NCI-H1417 (cell line): ENCODE measurements at regions not wholly inside any gene's neighbourhood (a gene's known extent, or its start where the extent isn't known, plus 50 kb on each side); places are given as distances from the start of the nearest gene placed in this dataset.

ENCODE experiments used
- DNase-seq, 3 experiments: peaks; one replicate each; lab custom pipeline; 2025; lab: John Stamatoyannopoulos, UW

DNA sequence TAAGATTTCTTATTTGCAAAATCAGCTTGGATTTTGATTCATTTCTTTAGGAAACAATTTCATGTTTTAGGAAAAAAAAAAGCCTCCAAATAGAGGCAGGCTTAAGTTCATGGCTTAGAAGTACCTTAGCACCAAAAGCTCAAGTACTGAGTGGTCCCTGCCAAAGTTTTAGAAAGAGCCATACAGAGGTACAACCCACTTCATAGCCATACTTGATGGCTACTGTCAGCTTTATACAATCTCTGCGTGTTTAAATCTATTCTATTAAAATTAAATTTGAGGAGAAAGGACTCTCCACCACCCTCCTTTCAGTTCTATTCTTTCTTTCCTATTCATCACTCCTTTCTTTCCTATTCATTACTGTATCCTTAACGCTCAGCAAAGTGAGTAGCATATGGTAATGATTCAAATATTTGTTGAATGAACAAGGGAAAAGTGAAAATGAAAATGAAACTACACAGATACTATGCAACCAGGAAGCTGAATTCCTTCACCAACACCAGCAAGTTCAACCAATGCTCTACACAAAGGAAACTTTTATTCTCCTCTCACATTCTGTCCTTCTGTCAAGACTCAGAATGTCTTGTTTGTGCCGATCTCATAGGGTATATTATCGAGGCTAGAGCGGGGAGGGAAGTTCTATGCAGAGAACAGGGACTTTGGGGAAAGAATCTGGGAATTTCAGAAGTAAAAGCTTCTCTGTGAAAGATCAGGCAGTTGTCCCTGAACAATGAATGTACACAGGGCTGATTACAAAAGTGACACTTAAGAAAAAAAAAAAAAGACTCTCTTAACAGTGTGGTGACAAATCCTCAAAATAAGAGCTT is 138.6 kb upstream of the SPEF2 start:
- no peak for DNase-seq

DNA sequence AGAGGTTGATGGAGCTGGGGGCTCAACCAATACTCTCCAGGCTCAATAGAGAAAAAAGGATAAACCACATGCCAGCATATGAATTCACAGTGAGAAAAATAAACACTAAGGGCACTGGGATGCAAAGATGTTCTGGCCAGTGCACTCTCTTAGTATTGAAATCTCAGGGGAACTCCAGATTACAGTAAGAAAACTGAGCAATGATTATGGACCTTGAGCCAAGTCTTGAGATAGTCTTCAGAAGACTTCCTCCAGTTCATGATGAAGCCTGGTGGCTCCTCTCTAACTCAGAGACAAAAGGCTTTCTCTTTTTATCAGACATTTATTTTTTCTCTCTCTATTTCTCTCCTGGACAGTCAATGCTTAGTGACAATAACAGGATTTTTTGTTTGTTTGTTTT is 139.8 kb upstream of the SPEF2 start:
- DNase-seq: no peak

DNA sequence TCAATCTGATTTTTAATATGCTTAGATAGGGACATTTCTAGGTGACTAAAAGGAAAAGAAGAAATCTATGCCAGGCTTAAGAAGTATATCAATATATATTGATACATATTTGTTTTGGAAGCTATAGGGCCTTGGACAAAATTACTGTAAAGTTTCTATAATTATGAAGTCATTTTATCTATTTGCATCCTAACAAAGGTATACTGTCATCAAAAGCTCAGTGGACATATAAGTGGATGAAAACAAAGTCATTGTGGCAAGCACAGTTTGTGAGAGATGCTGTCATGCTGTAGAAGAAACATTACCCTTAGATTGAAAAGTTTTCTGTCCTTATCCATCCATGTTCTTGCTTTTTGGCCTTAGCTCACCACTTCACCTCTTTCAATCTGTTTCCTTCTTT is 140.3 kb upstream of the SPEF2 start:
- no peak for DNase-seq

DNA sequence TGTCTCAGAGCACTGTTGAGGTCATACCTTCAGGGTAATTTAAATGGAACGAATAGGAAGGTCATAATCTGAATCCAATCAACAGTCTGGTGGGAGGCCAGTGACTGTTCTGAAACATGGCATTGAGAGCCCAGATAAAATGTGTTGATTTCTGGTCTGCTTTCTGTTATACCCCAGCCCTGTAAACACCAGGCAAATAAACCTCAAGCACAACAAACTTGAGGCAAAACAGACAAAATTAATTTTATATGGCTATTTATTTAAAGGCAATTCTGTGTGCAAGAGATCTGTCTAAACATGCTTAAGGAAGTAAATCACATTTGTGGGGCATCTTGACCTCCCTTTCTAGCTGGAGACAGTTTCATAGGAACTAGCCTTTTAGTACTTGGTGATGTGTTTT is 140.9 kb upstream of the SPEF2 start:
- DNase-seq: no peak

DNA sequence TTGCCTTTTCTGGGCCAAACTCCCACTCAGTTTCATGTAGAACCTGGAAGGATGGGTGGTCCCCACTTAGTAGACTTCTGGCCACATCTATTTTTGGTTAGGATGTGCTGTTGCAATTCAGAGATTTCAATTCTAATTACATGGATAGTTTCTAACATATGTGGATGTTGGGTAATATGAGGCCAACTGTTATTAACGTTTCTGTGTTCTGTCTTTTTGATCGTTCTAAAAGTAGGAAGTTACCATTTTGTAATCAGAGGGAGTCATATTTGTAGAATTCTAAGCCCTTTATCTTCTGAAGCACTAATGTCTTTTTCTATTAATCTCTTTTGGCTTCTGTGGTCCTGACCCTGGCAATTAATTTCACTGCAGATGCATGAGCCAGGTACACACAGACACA is 141.6 kb upstream of the SPEF2 start:
- DNase-seq: no peak

DNA sequence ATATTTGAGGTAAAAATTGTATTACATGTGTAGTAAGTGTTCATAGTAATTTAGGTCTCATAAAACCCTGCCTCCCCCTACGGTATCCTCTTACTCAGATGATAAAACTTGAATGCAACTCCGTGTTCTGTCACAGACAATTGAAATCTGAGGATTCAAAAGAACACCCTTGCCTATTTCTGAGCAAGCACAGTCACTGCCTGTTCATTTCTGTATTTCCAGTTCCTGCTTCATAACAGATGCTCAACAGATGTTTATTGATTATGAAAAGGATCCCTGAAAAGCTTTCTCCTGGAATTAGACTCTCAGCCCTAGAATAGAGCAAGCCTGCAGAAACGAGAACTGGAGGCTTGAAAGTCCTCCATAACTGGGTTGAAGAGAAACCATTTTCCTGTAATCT is 144.1 kb upstream of the SPEF2 start:
- no peak for DNase-seq

DNA sequence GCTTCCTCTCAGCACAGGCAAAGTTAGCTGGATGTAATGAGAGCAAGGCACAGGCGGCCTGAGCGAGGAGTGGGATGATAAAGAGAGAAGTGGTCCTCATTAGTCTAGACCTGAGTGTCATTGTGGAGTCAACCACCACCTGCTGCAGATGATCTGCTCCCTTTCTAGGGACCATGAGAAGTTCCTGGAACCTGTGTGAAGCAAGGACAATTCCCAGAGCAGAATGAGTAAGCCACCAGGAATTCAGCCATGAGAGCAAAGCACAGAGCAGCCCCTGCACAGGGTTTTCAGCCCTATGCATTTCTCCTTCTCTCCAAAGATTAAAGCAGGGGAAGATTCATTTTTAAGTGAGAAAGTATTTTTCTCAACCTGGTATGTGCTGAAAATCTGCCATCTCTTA is 146.8 kb upstream of the SPEF2 start:
- DNase-seq: no peak

DNA sequence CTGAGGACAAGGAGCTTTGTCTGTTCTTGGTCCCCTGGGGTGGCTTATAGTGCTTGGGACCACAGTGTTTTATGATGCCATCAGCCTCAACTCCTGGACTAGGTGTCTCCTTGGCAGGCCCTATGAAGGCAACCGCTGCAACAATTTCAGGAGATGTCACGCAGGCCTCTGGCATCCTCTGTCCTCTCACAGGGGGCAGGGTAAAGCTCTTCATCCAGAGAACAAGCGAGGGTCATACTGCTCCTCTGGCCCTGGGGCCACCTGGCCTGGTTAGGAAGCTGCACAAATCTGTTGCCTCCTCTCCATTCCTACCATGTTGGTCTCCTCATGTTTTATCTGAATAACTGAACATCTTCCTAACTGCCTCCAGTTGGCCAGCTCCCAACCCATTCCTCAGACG is 148.9 kb upstream of the SPEF2 start:
- DNase-seq: no peak

DNA sequence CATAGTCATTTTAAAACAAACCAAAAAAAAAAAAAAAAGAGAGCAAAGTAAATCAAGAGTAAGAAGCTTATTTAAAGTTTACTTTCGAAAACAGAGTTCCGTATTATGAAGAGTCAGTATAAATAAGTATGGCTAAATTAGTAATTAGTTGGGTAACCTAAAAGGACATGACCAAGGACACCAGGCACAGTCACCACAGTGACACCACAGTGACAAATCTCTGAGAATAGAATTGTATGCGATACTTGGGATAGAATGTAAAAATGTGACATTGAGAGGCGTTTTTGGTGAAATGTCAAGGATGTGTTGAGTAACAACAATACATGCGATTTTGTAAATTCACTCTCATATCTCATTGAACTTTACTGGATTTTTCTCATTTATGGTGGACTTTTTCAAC is 150.9 kb upstream of the SPEF2 start:
- no peak for DNase-seq

DNA sequence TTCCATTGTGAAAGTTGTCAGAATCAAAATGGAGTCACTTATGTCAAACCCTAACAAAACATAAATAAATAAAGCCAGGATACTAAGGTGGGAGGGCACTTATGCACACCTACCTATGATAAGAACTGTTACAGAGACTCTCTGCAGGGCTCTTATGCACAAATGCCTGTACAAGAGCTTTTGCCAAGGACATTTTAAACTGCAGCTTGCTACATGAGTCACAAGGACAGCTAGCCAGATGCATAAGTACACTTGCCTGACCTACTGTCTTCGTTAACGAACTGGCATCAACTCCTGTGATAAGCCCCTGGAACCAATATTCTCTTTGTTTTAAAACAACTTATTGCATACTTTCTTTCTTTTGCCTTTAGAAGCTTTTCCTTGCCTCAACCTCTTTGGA is 152.9 kb upstream of the SPEF2 start:
- no peak for DNase-seq

DNA sequence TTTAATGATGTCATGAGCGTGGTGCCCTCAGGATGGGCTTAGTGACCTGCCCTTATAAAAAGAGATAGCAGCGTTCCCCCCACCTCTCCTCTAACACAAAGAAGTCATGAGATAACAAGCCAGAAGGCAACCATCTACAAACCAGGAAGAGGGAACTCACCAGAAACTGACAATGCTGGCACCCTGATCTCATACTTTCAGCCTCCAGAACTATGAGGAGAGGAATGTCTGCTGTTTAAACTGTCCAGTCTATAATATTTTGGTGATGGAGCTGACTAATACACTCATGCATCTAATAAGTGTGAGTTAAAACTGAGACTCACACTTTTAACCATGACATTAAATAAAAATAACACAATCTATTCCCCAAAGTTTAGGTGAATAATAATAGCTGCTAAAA is 156.1 kb upstream of the SPEF2 start:
- DNase-seq: no peak

DNA sequence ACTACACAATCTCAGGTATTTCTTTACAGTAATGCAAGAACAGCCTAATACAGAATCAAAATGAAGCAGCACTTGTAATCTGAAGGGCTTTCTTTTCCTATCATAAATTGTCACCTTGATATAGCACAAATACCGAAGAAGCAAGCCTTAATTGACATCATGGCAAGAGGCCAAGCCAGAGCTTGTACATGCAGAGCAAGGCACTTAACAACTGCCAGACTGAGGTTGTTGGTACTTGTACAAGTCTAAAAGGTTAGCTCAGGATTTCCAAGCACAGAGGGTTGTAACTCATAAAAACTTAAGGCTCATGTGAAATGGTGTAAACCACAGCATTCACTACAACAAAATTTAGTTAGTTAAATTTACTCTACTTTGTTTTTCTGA is 158.8 kb upstream of the SPEF2 start:
- peak; percentile 50 to 92 (median 56) for DNase-seq

DNA sequence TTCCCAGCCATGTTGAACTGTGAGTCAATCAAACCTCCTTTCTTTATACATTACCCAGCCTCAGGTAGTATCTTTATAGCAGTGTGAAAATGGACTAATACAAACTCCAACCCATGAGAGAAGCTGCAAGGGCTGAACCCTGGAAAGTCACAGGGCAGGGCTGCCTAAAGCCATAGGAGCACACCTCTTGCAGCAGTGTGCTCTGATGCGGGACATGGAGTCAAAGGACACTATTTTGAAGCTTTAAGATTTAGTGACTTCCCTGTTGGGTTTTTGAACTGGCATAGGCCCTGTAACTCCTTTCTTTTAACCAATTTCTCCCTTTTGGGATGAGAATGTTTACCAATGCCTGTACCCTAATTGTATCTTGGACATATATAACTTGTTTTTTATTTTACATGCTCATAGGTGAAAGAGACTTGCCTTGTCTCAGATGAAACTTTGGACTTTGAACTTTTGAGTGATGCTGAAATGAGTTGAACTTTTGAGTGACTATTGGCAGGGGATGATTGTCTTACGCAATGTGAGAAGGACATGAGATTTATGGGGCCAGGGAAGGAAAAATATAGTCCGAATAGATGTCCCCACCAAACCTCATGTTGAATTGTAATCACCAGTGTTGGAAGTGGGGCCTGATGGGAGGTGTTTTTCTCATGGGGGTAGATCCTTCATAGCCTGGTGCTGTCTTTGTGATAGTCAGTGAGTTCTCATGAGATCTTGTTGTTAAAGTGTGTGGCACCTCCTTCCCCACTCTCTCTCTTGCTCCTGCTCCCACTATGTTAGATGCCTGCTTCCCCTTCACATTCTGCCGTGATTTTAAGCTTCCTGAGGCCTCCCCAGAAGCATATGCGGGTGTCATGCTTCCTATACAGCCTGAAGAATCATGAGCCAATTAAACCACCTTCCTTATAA is 159.5 kb upstream of the SPEF2 start:
- no peak for DNase-seq

DNA sequence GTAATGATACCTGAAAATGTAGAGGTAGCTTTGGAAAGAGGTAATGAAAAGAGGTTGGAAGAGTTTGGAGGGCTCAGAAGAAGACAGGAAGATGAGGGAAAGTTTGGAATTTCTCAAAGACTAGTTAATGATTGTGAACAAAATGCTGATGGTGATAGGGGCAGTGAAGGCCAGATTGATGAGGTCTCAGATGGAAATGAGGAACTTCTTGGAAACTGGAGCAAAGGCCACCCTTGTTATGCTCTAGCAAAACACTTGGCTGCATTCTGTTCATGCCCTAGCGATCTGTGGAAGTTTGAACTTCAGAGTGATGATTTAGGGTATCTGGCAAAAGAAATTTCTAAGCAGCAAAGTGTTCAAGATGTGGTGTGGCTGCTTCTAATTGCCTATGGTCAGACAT is 161.2 kb upstream of the SPEF2 start:
- DNase-seq: no peak

DNA sequence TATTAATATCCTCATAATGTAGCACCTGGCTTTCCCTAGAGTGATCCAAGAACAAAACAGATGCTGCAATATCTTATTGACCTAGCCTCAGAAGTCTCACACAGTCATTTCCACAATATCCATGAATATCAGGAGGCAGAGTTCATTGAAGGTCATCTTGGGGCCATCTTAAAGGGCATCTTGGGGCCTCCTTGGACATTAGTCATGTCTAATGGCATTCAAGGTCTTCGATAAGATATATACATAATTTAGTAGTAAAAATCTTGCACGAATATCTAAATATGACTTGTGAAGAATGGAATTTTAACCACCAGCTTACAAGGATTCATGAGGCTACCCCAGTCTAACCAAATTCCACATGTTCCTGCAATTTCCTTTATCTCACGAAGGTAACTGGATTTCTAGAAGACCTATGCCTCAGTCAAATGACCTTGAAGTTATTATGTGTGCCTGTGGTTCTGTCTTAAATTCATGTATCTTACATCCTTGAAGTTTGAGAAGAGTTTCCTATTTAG is 163.6 kb upstream of the SPEF2 start:
- no peak for DNase-seq

DNA sequence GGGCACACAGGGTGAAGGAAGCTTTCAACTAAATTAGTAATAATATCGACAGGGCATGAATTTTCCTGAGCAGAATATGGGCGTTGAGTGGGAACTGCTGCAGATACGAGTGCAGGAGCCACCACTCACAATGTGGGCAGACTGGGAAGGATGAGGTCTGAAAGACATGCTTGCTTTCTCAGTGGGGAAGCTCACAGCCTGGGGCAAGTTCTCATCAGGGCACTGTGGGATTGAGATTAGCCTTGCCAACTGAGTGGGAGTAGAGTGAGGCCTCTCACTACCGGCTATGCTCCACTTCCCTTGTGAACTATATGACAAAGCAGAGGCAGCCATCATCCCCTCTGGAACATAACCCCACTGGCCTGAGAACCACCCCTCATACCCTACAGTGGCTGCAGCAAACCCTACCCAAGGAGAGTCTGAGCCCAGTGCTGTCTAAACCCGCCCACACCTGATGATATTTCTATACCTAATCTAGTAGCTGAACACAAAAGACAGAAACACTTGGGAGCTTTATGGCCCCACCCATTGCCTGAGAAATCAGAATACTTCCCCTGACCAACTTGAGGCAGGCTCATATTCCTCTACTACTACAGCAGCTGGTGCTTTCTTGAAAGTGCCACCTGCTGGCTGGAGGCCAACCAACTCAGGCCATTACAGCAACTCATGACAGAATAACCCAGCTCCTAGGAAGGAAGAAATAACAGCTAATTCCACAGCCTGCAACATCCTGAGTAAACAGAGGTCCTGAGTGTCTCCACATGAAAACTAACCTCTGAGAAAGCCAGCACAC is 173.7 kb upstream of the SPEF2 start:
- no peak for DNase-seq

DNA sequence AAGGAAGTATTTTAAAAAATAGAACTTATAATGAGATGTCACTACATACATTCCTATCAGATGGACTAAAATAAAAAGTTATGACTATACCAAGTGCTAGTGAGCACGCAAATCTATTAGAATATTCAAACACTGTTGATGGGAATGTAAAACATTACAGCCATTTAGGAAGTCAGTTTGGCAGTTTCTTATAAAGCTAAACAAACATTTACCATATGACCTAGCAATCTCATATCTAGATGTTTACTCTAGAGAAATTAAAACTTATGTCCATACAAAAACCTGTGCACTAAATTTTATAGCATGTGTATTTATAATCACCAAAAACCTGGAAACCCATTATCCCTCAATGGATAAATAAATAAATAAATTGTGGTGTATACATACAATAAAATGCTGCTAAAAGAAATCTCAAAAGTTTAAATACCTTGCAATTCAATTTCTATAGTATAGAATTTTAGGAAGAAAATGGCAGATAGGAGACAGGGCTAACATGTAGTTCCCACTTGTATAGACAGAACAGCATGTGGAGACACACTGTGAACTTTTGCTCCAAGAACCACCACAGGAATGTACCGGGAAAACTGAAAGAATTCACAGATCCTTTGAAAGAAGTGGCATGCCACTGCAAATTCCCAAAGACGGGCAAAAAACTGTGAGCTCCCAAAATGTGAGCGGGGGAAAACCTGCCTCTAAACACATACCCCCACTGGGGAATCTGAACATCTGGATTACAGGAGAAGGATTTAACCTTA is 174.6 kb upstream of the SPEF2 start:
- DNase-seq: no peak

DNA sequence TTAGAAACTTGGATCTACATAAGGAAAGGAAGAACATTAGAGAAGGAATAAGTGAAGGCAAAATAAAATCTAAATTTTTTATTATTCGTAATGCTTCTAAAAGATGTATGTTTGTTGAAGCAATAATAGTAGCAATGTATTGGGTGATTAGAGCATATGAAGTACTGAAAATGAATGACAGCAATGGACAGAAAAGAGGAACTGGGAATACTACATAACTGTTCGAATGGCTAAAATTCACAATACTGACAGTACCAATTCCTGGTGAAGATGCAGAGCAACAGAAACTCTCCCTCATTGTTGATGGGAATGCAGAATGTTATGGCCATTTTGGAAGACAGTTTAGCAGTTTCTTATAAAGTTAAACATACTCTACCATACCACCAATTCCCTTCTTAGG is 177.3 kb upstream of the SPEF2 start:
- DNase-seq: no peak

DNA sequence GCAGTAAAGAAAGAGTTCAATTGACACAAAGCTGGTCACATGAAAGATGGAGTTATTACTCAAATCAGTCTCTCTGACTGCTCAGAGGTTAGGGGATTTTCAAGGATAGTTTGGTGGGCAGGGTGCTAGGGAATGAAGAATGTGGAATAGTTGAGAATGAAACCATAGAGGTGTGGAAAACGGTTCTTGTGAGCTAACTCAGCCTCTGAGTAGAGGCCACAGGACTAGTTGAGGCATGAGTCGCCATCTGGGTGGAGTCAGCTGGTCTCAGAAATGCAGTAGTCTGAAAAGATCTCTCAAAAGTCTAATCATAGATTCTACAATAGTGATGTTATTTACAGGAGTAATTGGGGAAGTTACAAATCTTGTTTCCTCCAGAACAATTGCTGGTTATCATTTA is 178.9 kb upstream of the SPEF2 start:
- DNase-seq: no peak

DNA sequence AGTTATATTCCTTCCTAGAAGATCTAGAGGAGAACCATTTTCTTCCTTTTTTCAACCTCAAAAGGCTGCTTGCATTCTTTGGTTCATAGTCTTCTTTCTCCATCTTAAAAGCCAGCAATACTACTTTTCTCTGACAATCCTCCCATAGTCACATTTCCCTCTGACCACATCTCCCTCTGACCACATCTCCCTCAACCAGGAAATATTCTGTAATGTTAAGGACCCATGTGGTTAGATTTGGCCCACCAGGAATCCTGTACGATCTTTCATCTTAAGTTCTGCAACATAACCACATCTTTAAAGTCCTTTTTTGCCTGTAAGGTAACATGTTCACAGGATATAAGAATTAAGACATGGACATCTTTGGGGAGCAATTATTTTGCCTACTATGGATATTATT is 179.4 kb upstream of the SPEF2 start:
- DNase-seq: no peak

DNA sequence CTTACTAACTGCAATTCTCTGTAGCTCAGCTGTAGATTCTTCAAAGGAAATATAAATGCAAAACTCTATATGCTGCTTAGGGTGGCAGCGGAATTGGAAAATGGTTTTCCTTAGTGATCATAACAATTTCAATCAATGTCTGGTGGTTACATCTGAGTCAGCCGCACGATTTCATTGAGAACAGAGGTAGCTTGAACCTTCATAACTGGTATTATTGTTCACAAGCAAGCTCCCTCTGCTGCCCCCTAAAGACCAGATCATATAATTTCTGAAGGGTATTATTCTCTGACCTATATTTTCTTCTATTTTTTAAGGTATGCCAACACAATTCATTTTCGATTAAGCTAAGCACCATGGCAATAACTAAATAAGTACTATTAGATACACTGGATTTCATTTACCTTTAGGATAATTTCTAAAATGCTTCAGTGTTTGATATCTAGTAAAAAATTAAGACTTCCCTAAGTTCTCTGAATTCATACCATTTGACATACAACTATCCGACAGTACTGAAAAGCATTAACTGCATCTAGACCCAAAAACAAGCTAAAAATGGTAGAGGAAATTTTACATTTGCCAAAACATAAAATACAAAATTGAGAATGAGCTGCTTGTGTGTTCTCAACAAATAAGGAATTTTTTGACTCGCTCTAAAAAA is 181.1 kb upstream of the SPEF2 start:
- peak; percentile 14 to 83 (median 29) for DNase-seq
